OCI-M1 (cell line): ENCODE measurements at regions not wholly inside any gene's neighbourhood (a gene's known extent, or its start where the extent isn't known, plus 50 kb on each side); places are given as distances from the start of the nearest gene placed in this dataset.

Source experiments
- DNase-seq: peaks from one replicate; lab custom pipeline; 2025; lab: John Stamatoyannopoulos, UW

- no peak for DNase-seq
Measured at GRCh38 chr1:13922466-13923110, 222.6 kb downstream of the PRDM2 start.

- DNase-seq: no peak
Measured at GRCh38 chr1:13926556-13926955, 226.6 kb downstream of the PRDM2 start.

- no peak for DNase-seq
Measured at GRCh38 chr1:13927736-13928135, 227.7 kb downstream of the PRDM2 start.

GRCh38 chr1:13929313-13929712 lies 229.3 kb downstream of the PRDM2 start:
- DNase-seq: no peak

- DNase-seq: peak; percentile 7
Measured at GRCh38 chr1:13930151-13930550, 230.2 kb downstream of the PRDM2 start.

GRCh38 chr1:13931226-13931625 lies 231.2 kb downstream of the PRDM2 start:
- DNase-seq: no peak

GRCh38 chr1:13935336-13935735 lies 235.3 kb downstream of the PRDM2 start:
- DNase-seq: peak; percentile 1

- DNase-seq: no peak
Measured at GRCh38 chr1:13941315-13941714, 241.3 kb downstream of the PRDM2 start.

- peak; percentile 1 for DNase-seq
Measured at GRCh38 chr1:13943055-13943454, 243.1 kb downstream of the PRDM2 start.

- no peak for DNase-seq
Measured at GRCh38 chr1:13945856-13946255, 245.9 kb downstream of the PRDM2 start.

- peak; percentile 4 for DNase-seq
Measured at GRCh38 chr1:13947658-13948057, 247.7 kb downstream of the PRDM2 start.

GRCh38 chr1:13948396-13948795 lies 248.4 kb downstream of the PRDM2 start:
- DNase-seq: no peak

GRCh38 chr1:13948888-13949391 lies 249.0 kb downstream of the PRDM2 start:
- no peak for DNase-seq

- DNase-seq: no peak
Measured at GRCh38 chr1:13949546-13949945, 249.6 kb downstream of the PRDM2 start.

GRCh38 chr1:13950637-13951036 lies 250.6 kb downstream of the PRDM2 start:
- peak; percentile 8 for DNase-seq

- DNase-seq: no peak
Measured at GRCh38 chr1:13951793-13952751, 252.1 kb downstream of the PRDM2 start.

GRCh38 chr1:13952985-13953384 lies 253.0 kb downstream of the PRDM2 start:
- no peak for DNase-seq

GRCh38 chr1:13956393-13956792 lies 256.4 kb downstream of the PRDM2 start:
- DNase-seq: no peak

GRCh38 chr1:13960375-13960987 lies 260.5 kb downstream of the PRDM2 start:
- DNase-seq: peak; percentile 73

GRCh38 chr1:13964768-13965167 lies 264.8 kb downstream of the PRDM2 start:
- no peak for DNase-seq

- peak; percentile 36 for DNase-seq
Measured at GRCh38 chr1:13965770-13966398, 265.9 kb downstream of the PRDM2 start.

- DNase-seq: no peak
Measured at GRCh38 chr1:13967707-13968106, 267.7 kb downstream of the PRDM2 start.
